ENCODE measurements at regions not wholly inside any gene's neighbourhood (a gene's known extent, or its start where the extent isn't known, plus 50 kb on each side); places are given as distances from the start of the nearest gene placed in this dataset.

DNA sequence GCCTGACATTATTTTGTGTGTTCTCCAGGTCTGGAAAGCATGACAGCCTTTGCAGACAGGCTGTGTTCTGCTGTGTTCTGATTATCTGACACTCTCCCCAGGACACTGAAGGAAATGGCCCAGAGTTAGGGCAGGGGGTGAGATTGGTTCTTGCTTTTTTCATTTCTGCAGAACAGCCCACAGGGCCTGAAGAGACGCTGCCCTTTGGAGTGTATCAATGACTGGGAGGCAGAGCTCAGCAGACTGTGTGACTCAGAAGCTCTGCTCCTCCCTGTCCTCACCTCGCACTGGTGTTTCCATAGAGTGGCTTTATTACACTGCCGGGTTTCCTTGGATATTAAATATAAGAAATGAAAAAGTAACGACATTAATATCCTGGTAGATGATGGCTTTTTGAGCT lies 523.6 kb downstream of the NTRK3 start:
- no peak for DNase-seq
- H3K9me3 Mint-ChIP-seq, result no peaks in the 10 kb centered on the region
- H3K36me3 Mint-ChIP-seq (ENCODE audit: low read depth), result no peaks in the 10 kb centered on the region

GRCh38 chr15:87731630-87732029 lies 524.9 kb downstream of the NTRK3 start:
- TF ChIP-seq CTCF (conservative IDR thresholded peaks at IDR 0.05), result no peak
- H3K27me3 ChIP-seq (ENCODE audit: control insufficient read depth, insufficient read depth, low read length, poor library complexity, severe bottlenecking), result no peaks in the 10 kb centered on the region
- no peaks in the 10 kb centered on the region for H3K9me3 Mint-ChIP-seq
- 72 to 75% methylated on average over 2 to 3 of the region's 3 CpGs for WGBS, 2 experiments (ENCODE audit: insufficient coverage in 1 of 2, insufficient read length in 1 of 2)
- no peak overlapping the region for H3K9ac ChIP-seq (ENCODE audit: extremely low read depth, low read length, poor library complexity, severe bottlenecking)
- no peak overlapping the region for H3K4me3 ChIP-seq (ENCODE audit: low read length)
- H3K27me3 Mint-ChIP-seq (ENCODE audit: insufficient read depth), result peaks cover 4% of the 10 kb centered on the region
- no peak overlapping the region for H3K27ac ChIP-seq (ENCODE audit: low read depth, low read length)
- H3K4me3 Mint-ChIP-seq, result no peak overlapping the region
- no peaks in the 10 kb centered on the region for H3K36me3 Mint-ChIP-seq (ENCODE audit: low read depth)
- H3K4me1 ChIP-seq (ENCODE audit: control insufficient read depth, insufficient read depth, low read length), result peaks cover 4% of the 10 kb centered on the region
- no peaks in the 10 kb centered on the region for H3K9me3 ChIP-seq (ENCODE audit: control insufficient read depth, low read length)
- peaks cover 35% of the 10 kb centered on the region for H3K4me1 Mint-ChIP-seq
- no peaks in the 10 kb centered on the region for H3K36me3 ChIP-seq (ENCODE audit: control insufficient read depth, insufficient read depth, low read length)
- no peak overlapping the region for H3K27ac Mint-ChIP-seq
- DNase-seq, result peak; percentile 48

More for the DNA sequence above, 523.6 kb downstream of the NTRK3 start:
- Mint-ChIP-seq H3K4me3 (no peak overlapping the region), H3K27ac (no peak overlapping the region), H3K4me1 (peaks cover 35% of the 10 kb centered on the region), H3K27me3 (ENCODE audit: insufficient read depth) (peaks cover under 1% of the 10 kb centered on the region)
- Histone ChIP-seq H3K36me3 (ENCODE audit: control insufficient read depth, insufficient read depth, low read length) (no peaks in the 10 kb centered on the region), H3K4me1 (ENCODE audit: control insufficient read depth, insufficient read depth, low read length) (peaks cover 4% of the 10 kb centered on the region), H3K27ac (ENCODE audit: low read depth, low read length) (no peak overlapping the region), H3K27me3 (ENCODE audit: control insufficient read depth, insufficient read depth, low read length, poor library complexity, severe bottlenecking) (peaks cover under 1% of the 10 kb centered on the region), H3K4me3 (ENCODE audit: low read length) (no peak overlapping the region), H3K9me3 (ENCODE audit: control insufficient read depth, low read length) (no peaks in the 10 kb centered on the region), H3K9ac (ENCODE audit: extremely low read depth, low read length, poor library complexity, severe bottlenecking) (no peak overlapping the region)
- 57 to 77% methylated on average over 2 to 4 of the region's 4 CpGs for WGBS, 2 experiments (ENCODE audit: insufficient coverage in 1 of 2, insufficient read length in 1 of 2)
- TF ChIP-seq CTCF (conservative IDR thresholded peaks at IDR 0.05), result no peak

DNA sequence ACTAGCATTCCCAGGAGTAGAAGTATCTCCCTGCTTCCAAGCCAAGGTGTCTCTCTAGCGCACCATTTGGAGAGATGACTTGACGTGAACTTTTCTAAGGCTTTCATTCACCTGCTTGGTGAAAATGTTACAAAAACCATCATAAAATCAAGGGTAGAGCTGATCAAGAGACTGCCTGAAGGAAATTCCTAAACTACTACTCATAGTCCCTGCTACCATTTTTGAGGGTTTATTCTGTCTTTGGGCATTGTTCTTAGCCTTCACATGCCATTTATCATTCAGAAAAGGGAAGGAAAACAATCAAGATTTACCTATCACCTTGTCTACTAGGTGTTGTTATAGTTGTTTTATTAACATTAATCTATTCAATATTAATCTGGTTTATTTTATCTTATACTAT lies 525.8 kb downstream of the NTRK3 start:
- no peak overlapping the region for H3K4me3 ChIP-seq (ENCODE audit: low read length)
- no peak overlapping the region for H3K27ac ChIP-seq (ENCODE audit: low read depth, low read length)
- no peaks in the 10 kb centered on the region for H3K9me3 ChIP-seq (ENCODE audit: control insufficient read depth, low read length)
- no peaks in the 10 kb centered on the region for H3K36me3 ChIP-seq (ENCODE audit: control insufficient read depth, insufficient read depth, low read length)
- Mint-ChIP-seq H3K9me3 (no peaks in the 10 kb centered on the region), H3K27me3 (ENCODE audit: insufficient read depth) (peaks cover 6% of the 10 kb centered on the region), H3K36me3 (ENCODE audit: low read depth) (no peaks in the 10 kb centered on the region), H3K4me1 (peaks cover 35% of the 10 kb centered on the region), H3K4me3 (no peak overlapping the region), H3K27ac (no peak overlapping the region)
- H3K9ac ChIP-seq (ENCODE audit: extremely low read depth, low read length, poor library complexity, severe bottlenecking), result no peak overlapping the region
- TF ChIP-seq CTCF (conservative IDR thresholded peaks at IDR 0.05), result no peak
- no peaks in the 10 kb centered on the region for H3K27me3 ChIP-seq (ENCODE audit: control insufficient read depth, insufficient read depth, low read length, poor library complexity, severe bottlenecking)
- DNase-seq, result no peak
- 90 to 100% methylated on average over 2 of the region's 2 CpGs for WGBS, 2 experiments (ENCODE audit: insufficient coverage in 1 of 2, insufficient read length in 1 of 2)
- H3K4me1 ChIP-seq (ENCODE audit: control insufficient read depth, insufficient read depth, low read length), result peaks cover 4% of the 10 kb centered on the region

Data from endodermal cell (in vitro differentiated cells).